Renal cortex interstitium (tissue), 11 donors: ENCODE measurements at regions not wholly inside any gene's neighbourhood (a gene's known extent, or its start where the extent isn't known, plus 50 kb on each side); places are given as distances from the start of the nearest gene placed in this dataset.
A peak's percentile ranks its signal among the peaks of the same experiment; 100 is the strongest.

Source experiments
- DNase-seq, 11 donors: peaks; one replicate each; pipeline ENCODE4 v3.0.0-alpha.2; 2013; ENCODE audit warnings: low read depth in 9 of 11, low spot score in 4 of 11; ENCODE audit errors: extremely low read depth in 1 of 11

DNA sequence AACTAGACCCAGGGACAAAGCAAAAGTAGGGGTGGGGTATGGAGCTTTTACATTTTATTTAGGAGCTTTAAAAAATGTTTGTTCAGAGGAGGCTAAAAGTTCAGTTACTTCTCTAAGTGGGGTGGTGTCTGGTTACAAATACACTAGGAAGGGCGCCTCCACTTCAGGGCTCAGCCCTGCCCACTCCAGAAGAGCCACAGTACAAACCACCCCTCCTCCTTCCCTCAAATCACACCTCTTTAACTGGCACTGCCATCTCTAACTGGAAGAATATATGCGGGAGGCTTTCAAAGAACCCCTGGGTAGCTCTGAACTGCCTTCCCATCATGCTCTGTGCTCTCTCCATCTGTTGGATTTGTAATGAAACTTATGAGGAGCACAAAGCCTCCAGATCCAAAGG is 98.8 kb upstream of the NFIB start:
- DNase-seq, result no peak

DNA sequence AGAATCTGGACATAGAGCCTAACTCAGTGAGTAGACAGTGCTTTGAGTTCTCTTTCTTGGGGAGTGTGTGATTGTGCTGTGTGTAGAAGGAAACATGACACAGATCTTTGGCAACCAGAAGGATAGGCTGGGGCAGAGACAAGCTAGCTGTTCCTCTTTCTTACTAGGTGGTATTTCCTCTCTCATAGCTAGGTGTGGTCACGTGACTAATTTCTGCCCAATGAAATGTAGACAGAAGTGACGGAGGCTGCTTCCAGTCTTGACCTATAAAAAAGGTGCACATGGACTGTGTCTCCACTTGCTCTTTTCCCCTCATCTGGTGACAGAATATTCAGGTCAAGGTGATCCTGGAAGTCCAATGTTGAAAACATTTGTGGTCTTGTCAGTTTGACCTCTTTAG is 92.5 kb upstream of the NFIB start:
- DNase-seq, result no peak

DNA sequence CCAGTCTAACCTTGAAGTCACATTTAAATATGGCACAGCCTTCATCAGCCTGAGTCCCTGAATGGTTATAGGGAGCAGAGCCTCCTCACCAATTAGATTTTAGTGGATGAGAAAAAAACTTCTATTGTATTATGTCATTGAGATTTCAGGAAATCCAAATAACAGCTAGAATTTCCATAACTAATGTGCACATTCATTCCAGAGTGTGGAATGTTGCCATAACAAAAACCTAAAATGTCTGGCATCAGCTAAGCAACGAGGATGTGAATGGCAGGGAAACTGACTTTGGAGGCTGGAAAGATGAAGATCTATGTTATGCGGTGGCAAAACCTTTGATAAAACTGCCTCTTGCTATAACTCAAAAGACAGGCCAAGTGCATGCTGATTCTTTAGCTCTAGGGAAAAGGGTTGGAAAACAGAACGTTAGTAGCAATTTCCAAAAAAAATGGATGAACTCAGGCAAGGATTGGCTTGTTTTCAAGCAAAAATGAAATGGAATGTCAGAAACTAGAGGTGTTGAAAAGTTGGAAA is 91.3 kb upstream of the NFIB start:
- DNase-seq, result no peak

DNA sequence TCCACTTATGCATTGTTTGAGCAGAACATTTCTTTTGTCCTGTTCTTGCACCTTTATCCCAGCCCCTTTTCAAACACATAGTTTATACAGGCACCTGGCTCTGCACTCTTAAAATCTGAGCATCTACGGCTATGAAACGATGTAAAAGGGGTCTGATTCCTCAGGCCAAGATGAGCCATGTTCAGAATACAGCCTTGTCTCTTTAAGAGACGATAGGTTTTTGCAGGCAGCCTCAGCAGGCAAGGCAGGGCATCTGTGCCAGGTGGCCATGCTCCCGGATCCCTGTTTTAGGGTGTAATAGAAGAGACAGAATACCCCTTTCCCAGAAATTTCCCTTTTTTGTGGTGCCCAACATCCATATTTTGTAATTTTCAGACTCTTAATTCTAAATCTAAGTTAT is 89.1 kb upstream of the NFIB start:
- DNase-seq, result no peak

DNA sequence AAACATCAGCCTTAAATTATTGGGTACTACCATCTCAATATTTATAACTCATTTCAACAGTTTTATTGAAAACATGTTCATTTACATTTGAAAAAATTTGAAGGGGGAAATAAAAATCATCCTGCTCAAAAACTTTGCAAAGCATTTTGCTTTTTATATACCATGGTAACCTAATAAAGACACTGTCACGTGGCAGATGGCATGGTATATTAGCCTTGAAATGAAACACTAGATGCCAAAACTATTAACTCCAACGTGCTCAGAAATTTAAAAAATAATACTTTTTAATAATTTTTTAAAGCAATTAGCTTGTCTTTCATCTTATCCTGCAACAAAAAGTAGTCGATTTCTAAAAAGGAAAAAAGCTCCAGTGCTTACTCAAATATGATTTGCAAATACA is 88.6 kb upstream of the NFIB start:
- DNase-seq, result no peak

DNA sequence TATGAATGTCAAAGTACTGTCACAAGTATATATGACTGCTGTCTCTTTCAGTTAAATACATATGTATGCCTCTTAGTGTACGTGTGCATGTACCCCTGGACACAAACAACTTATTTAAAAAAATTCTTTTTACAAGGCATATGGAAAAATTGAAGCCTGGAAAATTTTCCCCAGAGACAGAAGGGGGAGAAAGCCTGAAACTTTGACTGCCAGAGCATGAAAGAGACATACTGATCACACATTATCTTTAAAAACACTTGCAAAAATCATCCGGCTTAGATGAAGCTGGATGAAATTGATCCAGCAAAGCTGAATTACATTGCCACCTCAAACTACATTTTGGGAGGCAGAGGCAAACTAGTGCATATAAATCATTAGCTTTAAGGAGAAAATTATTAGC is 88.0 kb upstream of the NFIB start:
- no peak for DNase-seq

DNA sequence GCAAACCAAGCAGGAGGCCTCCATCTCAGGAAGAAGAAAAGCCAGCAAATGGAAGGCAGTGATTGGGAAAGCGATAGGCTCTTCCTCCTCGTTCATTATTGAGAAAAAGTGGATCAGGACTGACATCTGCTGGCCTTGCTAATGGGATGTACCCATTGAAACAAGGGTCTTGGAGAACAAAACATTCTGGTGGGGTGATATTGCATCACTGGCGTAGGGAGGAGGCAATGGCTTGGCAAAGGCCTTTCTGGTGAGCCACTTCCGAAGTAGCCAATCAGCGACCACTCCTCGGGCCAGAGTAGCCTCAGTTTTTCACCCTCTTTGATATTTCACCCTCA is 86.7 kb upstream of the NFIB start:
- DNase-seq, result peak in 1 of 11 donors; percentile 13

DNA sequence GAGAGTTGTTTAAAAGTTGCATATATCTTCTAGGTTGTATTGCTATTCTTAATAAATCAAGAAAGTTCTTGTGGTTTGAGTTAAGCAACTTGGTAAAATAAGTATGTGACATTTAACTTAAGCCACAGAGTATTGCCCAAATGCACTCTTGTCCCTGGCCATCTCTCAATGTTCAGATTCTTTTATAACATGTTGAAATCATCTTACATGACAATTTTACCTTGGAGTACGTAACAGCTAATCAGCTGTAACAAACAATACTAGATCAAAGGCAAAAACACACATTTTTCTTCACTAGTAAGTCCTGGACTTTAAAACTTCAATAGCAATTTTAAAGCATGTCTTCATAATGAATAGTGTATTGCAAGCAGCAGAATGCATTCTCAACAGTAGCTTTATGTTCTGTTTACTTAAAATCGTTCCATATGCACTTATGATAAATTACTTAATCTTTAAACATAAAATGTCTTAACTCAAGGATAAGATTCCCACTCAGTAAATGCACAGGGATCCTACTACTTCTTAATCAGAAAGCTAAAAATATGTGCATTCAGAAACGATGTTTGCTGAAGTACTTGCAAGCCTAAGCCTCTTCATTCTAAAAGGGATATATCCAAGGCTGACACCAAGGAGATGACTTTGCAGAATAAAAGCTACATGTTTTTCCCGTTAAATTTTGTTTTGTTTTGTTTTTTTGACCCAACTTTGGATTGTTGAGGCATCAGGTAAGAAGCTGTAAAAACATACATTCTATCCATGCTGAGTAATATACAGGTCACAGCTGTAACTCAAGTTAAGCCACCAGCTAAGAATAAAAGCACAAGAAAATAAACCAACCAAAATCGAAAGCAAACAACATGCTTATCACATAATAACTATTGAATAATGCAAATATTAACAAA is 86.1 kb upstream of the NFIB start:
- no peak for DNase-seq

DNA sequence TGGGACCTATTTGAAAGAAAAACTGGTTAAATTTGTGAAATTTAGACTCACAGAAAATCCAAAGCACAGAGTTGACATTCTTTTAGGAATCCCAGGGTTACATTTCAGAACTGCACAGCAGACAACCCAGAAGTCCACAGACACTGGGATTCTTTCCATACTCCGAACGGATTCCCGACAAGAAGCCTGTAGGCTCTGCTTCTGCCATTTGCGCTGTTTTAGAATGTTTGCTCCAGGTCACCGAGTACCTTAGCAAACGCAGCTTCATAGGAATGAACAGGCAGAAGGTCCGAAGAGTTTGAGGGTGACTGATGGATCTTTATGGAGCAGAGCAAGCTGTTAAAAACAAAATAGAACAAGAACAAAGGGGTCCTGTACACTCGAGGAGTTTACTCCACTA is 84.5 kb upstream of the NFIB start:
- DNase-seq, result no peak

DNA sequence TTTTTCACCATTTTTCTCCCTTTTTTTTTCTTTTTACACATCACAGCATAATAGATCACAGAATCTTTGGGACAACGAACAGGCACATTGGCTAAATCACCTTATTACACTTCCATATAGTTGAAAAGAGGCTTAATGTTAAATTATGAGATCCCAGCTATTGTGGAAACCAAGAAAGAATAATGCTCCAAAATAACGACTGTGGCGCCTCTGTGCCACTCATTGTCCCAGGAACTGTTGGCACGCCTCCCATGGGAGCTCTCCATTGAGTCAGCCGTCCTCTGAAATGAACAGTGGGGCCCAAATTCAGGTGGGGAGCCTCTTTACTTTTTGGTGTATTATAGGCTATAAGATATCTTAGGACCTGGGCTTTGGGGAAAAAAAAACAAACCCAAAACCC is 82.2 kb upstream of the NFIB start:
- DNase-seq, result no peak

DNA sequence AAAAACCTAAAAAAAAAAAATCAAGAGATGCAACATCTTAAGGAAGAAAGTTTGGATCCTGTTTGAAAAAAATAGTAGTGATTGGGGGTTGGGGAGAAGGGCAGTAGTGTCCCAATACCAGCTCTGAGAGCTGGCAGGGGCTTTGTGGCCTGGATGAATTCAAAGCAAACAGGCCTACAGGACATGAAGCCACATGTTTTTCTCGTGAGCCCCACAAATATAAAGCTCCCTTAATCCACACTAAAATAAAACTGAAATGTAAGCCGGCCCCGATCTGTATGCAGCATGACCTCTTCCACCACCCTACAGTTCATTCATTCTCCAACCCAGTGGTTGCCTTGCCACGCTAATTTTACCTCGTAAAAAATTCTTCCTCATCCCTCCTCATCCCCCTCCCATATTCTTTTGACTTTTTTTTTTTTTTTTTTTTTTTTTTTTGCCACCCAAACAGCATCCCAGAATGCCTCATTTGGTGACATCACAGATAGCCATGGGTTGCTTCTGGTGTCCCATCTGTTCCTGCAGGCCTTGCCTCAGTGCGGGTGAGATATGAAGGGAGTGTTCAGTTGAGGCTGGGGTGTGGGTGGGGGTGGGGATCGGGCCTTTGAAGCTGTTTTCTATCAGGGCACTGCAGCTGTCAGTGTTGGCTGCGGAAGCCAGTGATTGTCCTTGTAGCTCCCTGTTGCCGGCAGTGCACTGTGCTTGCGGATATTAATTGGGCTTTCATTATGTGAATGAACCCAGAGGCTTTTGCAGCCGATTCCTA is 81.6 kb upstream of the NFIB start:
- DNase-seq, result no peak

DNA sequence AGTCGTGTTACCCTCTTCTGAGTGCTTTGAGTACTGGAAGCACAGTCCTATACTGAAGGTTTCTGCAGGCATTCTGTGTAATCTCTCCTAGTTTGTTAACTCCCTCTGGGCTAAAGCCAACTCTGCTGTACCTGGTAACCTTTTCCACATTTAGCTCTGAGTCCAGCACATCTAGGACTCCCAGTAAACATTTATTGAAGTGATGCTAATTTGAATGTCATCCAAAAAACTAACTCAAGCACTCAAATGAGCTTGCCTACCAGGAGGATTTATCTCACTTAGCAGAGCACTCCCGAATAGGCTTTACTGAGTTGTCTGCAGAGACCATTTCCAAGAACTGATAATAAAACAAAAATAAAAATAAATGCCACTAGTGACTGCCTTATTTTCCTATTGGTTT is 79.5 kb upstream of the NFIB start:
- DNase-seq, result no peak

DNA sequence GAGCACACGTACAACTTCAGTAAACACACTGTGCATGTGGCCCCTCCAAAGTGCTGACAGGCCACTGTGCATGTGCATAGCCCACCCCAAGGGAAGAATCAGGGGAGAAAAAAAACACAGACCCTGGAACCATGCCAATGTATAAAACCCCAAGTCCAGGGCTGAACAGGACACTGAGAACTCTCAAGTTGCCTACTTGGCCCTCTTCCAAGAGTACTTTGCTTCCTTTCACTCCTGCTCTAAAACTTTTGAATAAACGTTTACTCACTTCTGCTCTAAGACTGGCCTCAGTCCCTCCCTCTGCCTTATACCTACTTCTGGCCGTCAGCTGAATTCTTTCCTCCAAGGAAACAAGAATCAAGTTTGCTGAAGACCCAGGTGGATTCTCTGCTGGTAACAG is 77.7 kb upstream of the NFIB start:
- no peak for DNase-seq

DNA sequence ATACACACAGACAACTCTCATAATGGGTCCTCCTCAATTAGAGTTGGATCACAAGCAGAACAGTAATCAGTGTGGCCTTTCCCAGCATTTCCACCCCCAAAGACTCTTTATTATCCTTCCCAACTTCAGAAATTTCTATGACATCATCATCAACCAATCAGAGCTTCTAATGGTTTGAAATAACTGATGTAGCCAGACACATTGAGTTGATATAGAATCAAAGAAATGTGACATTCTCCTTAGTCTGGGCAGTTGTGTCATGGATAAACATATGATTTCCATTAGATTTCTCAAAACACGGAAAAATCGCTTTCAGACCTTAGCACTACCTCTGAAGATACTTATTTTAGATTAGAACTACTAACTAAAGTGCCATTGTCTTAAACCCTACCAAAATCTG is 75.7 kb upstream of the NFIB start:
- no peak for DNase-seq

DNA sequence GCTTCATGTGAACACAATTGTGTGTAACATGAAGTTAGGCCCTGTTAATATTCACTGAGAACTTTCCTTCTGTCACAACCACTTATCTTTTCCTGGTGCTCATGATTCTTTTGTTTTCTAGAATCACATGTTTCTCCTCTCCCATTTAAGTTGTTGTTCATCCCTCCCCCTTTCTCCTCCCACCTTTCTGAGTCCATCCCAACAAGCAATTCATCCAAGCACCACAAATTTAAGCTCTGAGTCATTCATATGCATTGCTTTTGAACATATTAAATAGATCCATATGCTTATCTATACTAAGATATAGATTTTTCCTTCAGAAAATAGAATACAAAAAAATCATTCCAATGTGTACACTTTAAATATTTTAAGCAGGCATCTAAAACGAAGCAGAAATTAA is 75.2 kb upstream of the NFIB start:
- DNase-seq, result no peak

DNA sequence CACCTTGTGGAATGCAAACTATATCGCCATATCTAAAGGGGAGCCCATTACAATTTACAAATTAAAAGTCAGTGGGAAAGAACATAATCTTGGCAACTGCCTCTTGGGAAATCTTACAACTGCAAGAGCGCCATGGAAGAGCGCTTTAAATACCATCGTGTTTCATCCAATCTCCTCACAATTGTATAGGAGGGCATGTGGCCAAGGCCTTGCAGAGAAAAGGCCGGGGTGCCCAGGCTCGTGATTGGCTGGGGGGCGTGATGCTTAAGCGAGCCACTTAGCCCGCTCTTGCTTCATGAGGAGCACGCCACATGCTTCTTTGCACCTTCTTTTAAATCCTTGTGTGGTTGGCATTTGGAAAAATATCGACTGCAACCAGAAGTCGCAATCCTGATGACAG is 69.8 kb upstream of the NFIB start:
- DNase-seq, result no peak

DNA sequence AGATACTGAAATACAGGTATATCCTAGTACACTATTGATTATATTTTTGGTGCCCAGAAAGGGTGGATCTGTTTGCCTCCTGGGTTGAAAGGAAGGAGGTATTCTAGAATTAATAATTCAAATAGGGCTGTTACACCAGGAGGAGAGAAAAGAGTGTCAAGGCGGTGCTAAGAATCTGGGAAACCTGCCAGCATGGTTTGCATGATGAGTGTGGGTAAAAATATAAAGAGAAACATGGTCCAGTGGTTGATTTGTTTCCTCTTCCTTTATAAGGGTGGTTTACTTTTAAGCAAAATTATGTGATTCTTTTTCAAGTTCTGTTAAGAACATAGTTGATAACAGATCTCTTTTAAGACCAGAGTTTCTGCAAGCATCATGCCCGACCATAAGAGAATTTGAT is 69.4 kb upstream of the NFIB start:
- DNase-seq, result no peak

DNA sequence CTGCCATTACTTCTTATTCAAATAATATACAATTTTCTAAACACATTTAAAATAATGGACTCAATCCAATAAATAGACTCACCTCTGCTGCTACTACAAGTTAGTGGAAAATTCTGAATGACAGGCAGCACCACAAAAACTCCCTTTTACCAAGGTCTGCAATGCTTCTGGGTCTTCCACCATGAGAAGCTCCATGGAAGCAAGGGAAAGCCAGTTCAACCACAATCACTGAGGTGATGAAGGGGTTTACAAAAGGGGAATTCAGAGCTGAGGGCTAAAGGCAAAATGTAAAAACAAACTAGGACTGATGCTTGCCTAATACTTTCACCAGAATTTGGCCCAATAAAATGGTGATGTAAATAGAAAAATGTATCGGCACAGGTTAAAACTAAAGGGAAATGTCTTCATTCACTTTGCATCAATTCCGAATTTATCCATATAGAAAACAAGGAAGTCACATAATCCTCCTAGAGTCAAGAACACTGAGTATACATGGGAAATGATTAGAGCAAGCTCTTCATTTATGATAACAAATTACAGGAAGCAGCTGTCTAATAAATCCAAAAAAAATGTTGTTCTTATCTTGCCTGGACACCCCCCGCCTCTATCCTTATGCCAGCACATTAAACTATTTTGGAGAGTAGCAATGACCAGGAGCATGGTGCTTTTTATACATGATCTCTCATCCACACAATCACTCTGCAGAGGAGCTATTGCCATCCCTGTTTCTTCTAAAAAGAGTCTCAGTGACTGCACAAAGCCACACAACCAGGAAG is 66.3 kb upstream of the NFIB start:
- no peak for DNase-seq

DNA sequence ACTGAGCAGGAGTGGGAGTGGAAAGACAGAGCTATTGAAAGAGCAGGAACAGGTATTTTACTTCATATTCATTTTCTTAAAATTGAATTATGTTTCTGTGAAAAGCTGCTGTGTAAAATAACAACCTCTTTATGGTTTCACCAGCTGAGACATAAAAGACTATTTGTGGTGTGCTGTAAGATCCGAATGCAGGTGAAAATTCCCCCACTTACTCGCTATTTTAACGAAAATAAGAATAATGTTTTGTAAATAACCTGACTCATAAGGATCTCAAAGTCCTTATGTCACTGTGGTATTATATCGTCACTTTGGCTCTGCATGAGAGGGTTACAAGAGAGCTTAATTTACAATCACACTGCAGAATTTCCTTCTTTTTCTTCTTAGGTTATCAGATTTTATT is 65.3 kb upstream of the NFIB start:
- DNase-seq, result no peak

DNA sequence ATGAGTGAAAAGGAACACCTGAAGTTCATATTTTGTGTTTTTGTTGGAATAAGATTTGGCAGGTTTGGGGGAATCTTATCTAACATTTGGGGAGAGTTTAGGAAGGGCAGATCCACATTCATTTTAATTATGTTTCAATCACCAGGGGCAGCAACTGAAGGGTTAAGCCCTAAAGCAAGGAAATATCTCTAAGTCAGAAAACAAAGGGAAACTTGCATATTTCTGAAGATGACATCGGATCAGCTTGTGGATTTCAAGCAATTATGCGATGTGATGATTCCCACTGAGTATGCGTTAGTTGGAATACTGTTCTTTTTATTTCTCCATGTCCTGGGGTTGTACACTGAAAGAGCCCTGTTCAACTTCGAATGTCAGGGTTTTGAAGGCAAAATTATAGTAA is 59.8 kb upstream of the NFIB start:
- no peak for DNase-seq
